GM23338 (cell line): ENCODE measurements at regions not wholly inside any gene's neighbourhood (a gene's known extent, or its start where the extent isn't known, plus 50 kb on each side); places are given as distances from the start of the nearest gene placed in this dataset.

Source experiments
- ATAC-seq: fragments of 200-7000 bp; cut with Tn5 transposase; 3 replicates; pipeline ENCODE4 v1.9.1; 2020
- DNase-seq: peaks from one replicate; pipeline ENCODE4 v3.0.0-alpha.2; 2015; ENCODE audit warnings: low spot score
- H2AFZ ChIP-seq: fragments of 200-600 bp; sonication (generic); 2 replicates; pipeline ENCODE4 v1.8.0; 2016; ENCODE audit warnings: antibody characterized with exemption, mild to moderate bottlenecking, moderate library complexity
- H3F3A ChIP-seq: fragments of 200-600 bp; sonication (generic); replicated peaks from 2 replicates; pipeline ENCODE4 v1.8.0; 2017; ENCODE audit warnings: antibody characterized with exemption, mixed run types, low read depth
- H3K27ac ChIP-seq: fragments of 200-600 bp; sonication (generic); 2 replicates; pipeline ENCODE4 v1.6.1; 2016; ENCODE audit warnings: low read depth
- H3K27me3 ChIP-seq: fragments of 200-600 bp; sonication (generic); 2 replicates; pipeline ENCODE4 v1.8.0; 2016; ENCODE audit warnings: mild to moderate bottlenecking, mixed run types, moderate library complexity; ENCODE audit not compliant: insufficient read depth
- H3K36me3 ChIP-seq: fragments of 200-600 bp; sonication (generic); 2 replicates; pipeline ENCODE4 v1.8.0; 2016; ENCODE audit warnings: mild to moderate bottlenecking; ENCODE audit not compliant: insufficient read depth
- H3K4me1 ChIP-seq: fragments of 200-600 bp; sonication (generic); 2 replicates; pipeline ENCODE4 v1.8.0; 2016; ENCODE audit warnings: mild to moderate bottlenecking, moderate library complexity; ENCODE audit not compliant: insufficient read depth
- H3K4me2 ChIP-seq: fragments of 200-600 bp; sonication (generic); 2 replicates; pipeline ENCODE4 v1.7.1; 2017; ENCODE audit warnings: mixed run types
- H3K4me3 ChIP-seq: fragments of 200-600 bp; sonication (generic); 2 replicates; pipeline ENCODE4 v1.6.1; 2016; ENCODE audit warnings: mixed run types
- H3K79me2 ChIP-seq: fragments of 200-600 bp; sonication (generic); replicated peaks from 2 replicates; pipeline ENCODE4 v1.8.0; 2017; ENCODE audit warnings: mild to moderate bottlenecking; ENCODE audit not compliant: insufficient read depth
- H3K9me2 ChIP-seq: fragments of 200-600 bp; sonication (generic); 2 replicates; pipeline ENCODE4 v1.8.0; 2017; ENCODE audit not compliant: insufficient read depth
- H4K20me1 ChIP-seq: fragments of 200-600 bp; sonication (generic); replicated peaks from 2 replicates; pipeline ENCODE4 v1.8.0; 2017; ENCODE audit warnings: mild to moderate bottlenecking; ENCODE audit not compliant: insufficient read depth
- H3K27ac Mint-ChIP-seq: 2 replicates; pipeline ENCODE4 v1.8.0; 2020; ENCODE audit warnings: inconsistent platforms, mild to moderate bottlenecking, moderate library complexity, mixed read lengths
- H3K27me3 Mint-ChIP-seq: 3 replicates; pipeline ENCODE4 v1.8.0; 2022; ENCODE audit warnings: low read depth, mild to moderate bottlenecking, moderate library complexity, mixed read lengths, inconsistent platforms; ENCODE audit not compliant: insufficient read depth, poor library complexity
- H3K36me3 Mint-ChIP-seq: 3 replicates; pipeline ENCODE4 v1.8.0; 2021; ENCODE audit warnings: low read depth, mild to moderate bottlenecking, inconsistent platforms, moderate library complexity, mixed read lengths
- H3K4me1 Mint-ChIP-seq: 3 replicates; pipeline ENCODE4 v1.8.0; 2020; ENCODE audit warnings: mild to moderate bottlenecking, inconsistent platforms, mixed read lengths
- H3K4me3 Mint-ChIP-seq: 3 replicates; pipeline ENCODE4 v1.8.0; 2021; ENCODE audit warnings: moderate library complexity, mild to moderate bottlenecking, inconsistent platforms, mixed read lengths
- H3K9me3 Mint-ChIP-seq: 3 replicates; pipeline ENCODE4 v1.8.0; 2020; ENCODE audit warnings: moderate library complexity, mild to moderate bottlenecking, inconsistent platforms, mixed read lengths
- CREB1 ChIP-seq: fragments of 250-450 bp; sonication (Bioruptor Pico); IDR thresholded peaks from 2 replicates; pipeline ENCODE4 v1.5.0; 2020; ENCODE audit warnings: low read depth, mild to moderate bottlenecking, moderate library complexity
- EZH2 ChIP-seq: fragments of 200-600 bp; sonication (generic); IDR thresholded peaks from one replicate; pipeline ENCODE4 v1.8.0; 2017; ENCODE audit warnings: antibody characterized with exemption, mild to moderate bottlenecking, low read depth; ENCODE audit not compliant: unreplicated experiment
- EZH2phosphoT487 ChIP-seq: fragments of 200-600 bp; sonication (generic); IDR thresholded peaks from one replicate; pipeline ENCODE4 v1.8.1; 2018; ENCODE audit warnings: antibody characterized with exemption; ENCODE audit not compliant: unreplicated experiment
- JUNB ChIP-seq: IDR thresholded peaks from one replicate; pipeline ENCODE4 v1.6.1; 2016; ENCODE audit warnings: antibody characterized with exemption; ENCODE audit not compliant: unreplicated experiment
- NANOG ChIP-seq: IDR thresholded peaks from 2 replicates; pipeline ENCODE4 v1.6.1; 2016; ENCODE audit warnings: antibody characterized with exemption, borderline replicate concordance
- POLR2AphosphoS5 ChIP-seq: IDR thresholded peaks from 2 replicates; pipeline ENCODE4 v1.6.1; 2016; ENCODE audit warnings: antibody characterized with exemption, low read depth
- REST ChIP-seq: IDR thresholded peaks from one replicate; pipeline ENCODE4 v1.6.1; 2018; ENCODE audit warnings: antibody characterized with exemption; ENCODE audit not compliant: unreplicated experiment
- STAT1 ChIP-seq: IDR thresholded peaks from one replicate; pipeline ENCODE4 v1.6.1; 2016; ENCODE audit warnings: antibody characterized with exemption; ENCODE audit not compliant: unreplicated experiment
- ZNF114 ChIP-seq: fragments of 250-450 bp; sonication (Bioruptor Pico); IDR thresholded peaks from 2 replicates; pipeline ENCODE4 v1.5.0; 2020; ENCODE audit warnings: mild to moderate bottlenecking, moderate library complexity
- ZNF331 ChIP-seq: fragments of 250-450 bp; sonication (Bioruptor Pico); IDR thresholded peaks from 2 replicates; pipeline ENCODE4 v1.5.0; 2020; ENCODE audit warnings: low read depth, mild to moderate bottlenecking, moderate library complexity
- ZNF462 ChIP-seq: fragments of 250-450 bp; sonication (Bioruptor Pico); IDR thresholded peaks from 2 replicates; pipeline ENCODE4 v1.5.0; 2020; ENCODE audit warnings: mild to moderate bottlenecking, moderate library complexity
- TF ChIP-seq, protein P1 (sequence below), 2 experiments: fragments of 200-600 bp in 1 of 2; sonication (generic) in 1 of 2; conservative IDR thresholded peaks; 2 replicates each; pipeline versions ENCODE4 v1.5.1 to v1.6.1; 2016 to 2017; ENCODE audit warnings: antibody characterized with exemption in 2 of 2, low read depth in 2 of 2, mild to moderate bottlenecking in 2 of 2, moderate library complexity in 1 of 2
- TF ChIP-seq, protein P2 (sequence below): IDR thresholded peaks from 2 replicates; pipeline ENCODE4 v1.6.1; 2016; ENCODE audit warnings: antibody characterized with exemption

DNA sequence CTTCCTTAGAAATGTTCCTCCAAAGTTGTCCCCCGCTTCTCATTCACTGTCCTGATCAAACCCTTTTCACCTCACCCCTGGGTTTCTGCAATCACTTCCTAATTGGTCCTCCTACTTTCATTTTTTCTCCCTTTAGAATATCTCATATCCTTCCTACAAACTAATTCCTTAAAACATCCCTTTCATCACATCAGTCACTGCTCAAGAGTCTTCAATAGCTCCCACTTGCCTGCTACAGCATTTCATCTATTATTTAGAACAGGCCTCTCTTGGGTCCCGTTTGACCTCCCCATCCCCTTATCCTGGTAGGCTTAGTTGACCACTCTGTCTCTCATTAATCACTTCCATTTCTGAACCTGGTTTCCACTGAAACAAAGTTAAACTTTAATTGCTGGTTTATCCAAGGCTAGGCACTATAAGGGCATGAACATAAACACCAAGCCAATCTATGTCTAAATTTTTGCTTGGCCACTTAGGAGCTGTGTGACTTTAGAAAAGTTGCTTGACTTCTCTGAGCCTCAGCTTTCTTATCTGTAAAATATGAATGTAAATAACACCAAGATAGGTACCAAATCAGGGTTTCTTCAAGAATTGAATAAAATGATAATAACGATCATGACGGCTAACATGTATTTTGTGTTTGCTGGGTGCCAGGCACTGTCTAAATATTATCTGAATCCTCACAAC, 202.1 kb upstream of the WWC1 start:
- H3K4me1 ChIP-seq: no peaks in the 10 kb centered on the region
- H3K4me2 ChIP-seq: no peak overlapping the region
- Mint-ChIP-seq H3K4me1 (peaks cover 8% of the 10 kb centered on the region; the same call in 2 of the 3 replicates), H3K9me3 (peaks cover 3% of the 10 kb centered on the region; the same call in 1 of the 3 replicates), H3K36me3 (no peaks in the 10 kb centered on the region), H3K4me3 (no peak overlapping the region), H3K27me3 (peaks cover 2% of the 10 kb centered on the region), H3K27ac (no peak overlapping the region)
- DNase-seq: no peak
- H3F3A ChIP-seq: no peaks in the 10 kb centered on the region
- no peaks in the 10 kb centered on the region for H3K36me3 ChIP-seq
- no peak for TF ChIP-seq REST
- no peak for TF ChIP-seq NANOG
- TF ChIP-seq EZH2phosphoT487: no peak
- no peak for TF ChIP-seq ZNF331 (CRISPR knock-in tag)
- TF ChIP-seq POLR2AphosphoS5: no peak
- no peak for TF ChIP-seq STAT1
- TF ChIP-seq ZNF462 (CRISPR knock-in tag): no peak
- no peak for TF ChIP-seq CREB1 (CRISPR knock-in tag)
- TF ChIP-seq, protein P1, sequence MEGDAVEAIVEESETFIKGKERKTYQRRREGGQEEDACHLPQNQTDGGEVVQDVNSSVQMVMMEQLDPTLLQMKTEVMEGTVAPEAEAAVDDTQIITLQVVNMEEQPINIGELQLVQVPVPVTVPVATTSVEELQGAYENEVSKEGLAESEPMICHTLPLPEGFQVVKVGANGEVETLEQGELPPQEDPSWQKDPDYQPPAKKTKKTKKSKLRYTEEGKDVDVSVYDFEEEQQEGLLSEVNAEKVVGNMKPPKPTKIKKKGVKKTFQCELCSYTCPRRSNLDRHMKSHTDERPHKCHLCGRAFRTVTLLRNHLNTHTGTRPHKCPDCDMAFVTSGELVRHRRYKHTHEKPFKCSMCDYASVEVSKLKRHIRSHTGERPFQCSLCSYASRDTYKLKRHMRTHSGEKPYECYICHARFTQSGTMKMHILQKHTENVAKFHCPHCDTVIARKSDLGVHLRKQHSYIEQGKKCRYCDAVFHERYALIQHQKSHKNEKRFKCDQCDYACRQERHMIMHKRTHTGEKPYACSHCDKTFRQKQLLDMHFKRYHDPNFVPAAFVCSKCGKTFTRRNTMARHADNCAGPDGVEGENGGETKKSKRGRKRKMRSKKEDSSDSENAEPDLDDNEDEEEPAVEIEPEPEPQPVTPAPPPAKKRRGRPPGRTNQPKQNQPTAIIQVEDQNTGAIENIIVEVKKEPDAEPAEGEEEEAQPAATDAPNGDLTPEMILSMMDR (conservative IDR thresholded peaks at IDR 0.05; ENCODE audit: low read depth in 2 of 2): no peak
- TF ChIP-seq ZNF114 (CRISPR knock-in tag): no peak
- TF ChIP-seq, protein P2, sequence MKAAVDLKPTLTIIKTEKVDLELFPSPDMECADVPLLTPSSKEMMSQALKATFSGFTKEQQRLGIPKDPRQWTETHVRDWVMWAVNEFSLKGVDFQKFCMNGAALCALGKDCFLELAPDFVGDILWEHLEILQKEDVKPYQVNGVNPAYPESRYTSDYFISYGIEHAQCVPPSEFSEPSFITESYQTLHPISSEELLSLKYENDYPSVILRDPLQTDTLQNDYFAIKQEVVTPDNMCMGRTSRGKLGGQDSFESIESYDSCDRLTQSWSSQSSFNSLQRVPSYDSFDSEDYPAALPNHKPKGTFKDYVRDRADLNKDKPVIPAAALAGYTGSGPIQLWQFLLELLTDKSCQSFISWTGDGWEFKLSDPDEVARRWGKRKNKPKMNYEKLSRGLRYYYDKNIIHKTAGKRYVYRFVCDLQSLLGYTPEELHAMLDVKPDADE: no peak
- no peak for TF ChIP-seq EZH2
- no peak for TF ChIP-seq JUNB
- no peak overlapping the region for H2AFZ ChIP-seq
- H3K79me2 ChIP-seq: no peaks in the 10 kb centered on the region
- no peak overlapping the region for H3K4me3 ChIP-seq
- H3K27me3 ChIP-seq: no peaks in the 10 kb centered on the region
- H3K9me2 ChIP-seq: 0 out of 2 replicates have a peak, but pooled peaks cover 4% of the 10 kb centered on the region
- no peaks in the 10 kb centered on the region for H4K20me1 ChIP-seq
- no peak overlapping the region for H3K27ac ChIP-seq
- ATAC-seq: no peak
